Right lobe of liver (tissue), 6 donors: ENCODE measurements at regions not wholly inside any gene's neighbourhood (a gene's known extent, or its start where the extent isn't known, plus 50 kb on each side); places are given as distances from the start of the nearest gene placed in this dataset.
"Not testable (repeated sequence)": the region's sequence is repeated elsewhere in the genome, so short reads cannot be mapped to it uniquely, and the experiment has no call there.

ENCODE experiments used
- ATAC-seq, 4 donors: fragments of 200-7000 bp; cut with Tn5 transposase; one replicate each; pipeline ENCODE4 v1.9.1; 2020; ENCODE audit warnings: mild to moderate bottlenecking in 4 of 4, moderate library complexity in 4 of 4
- DNase-seq, 3 donors: peaks; one replicate each; pipeline ENCODE4 v3.0.0-alpha.2; 2020
- H3K27ac ChIP-seq, 3 donors: fragments of 200-600 bp; one replicate each; pipeline ENCODE4 v1.8.0; 2022
- H3K27me3 ChIP-seq, 2 donors: fragments of 200-600 bp; one replicate each; pipeline ENCODE4 v1.8.0; 2022
- H3K36me3 ChIP-seq, 4 donors: fragments of 200-600 bp; sonication (generic) in 1 of 4; one replicate each; pipeline versions ENCODE4 v1.5.1 to v1.8.0; 2017 to 2022; ENCODE audit warnings: control low read depth in 1 of 4
- H3K4me1 ChIP-seq, 4 donors: fragments of 200-600 bp; sonication (generic) in 1 of 4; one replicate each; pipeline versions ENCODE4 v1.5.1 to v1.8.0; 2017 to 2022; ENCODE audit warnings: control low read depth in 1 of 4
- H3K4me3 ChIP-seq, 3 donors: fragments of 200-600 bp; one replicate each; pipeline ENCODE4 v1.8.0; 2022
- H3K9me3 ChIP-seq, 4 donors: fragments of 200-600 bp; sonication (generic) in 1 of 4; one replicate each; pipeline versions ENCODE4 v1.5.1 to v1.8.0; 2017 to 2022; ENCODE audit warnings: control low read depth in 1 of 4
- POLR2A ChIP-seq: fragments of 450-650 bp; IDR thresholded peaks from one replicate; pipeline ENCODE4 v1.6.1; 2017; ENCODE audit warnings: antibody characterized with exemption, mild to moderate bottlenecking
- WGBS: methylation state at CpG from one replicate; pipeline ENCODE4 v1.1.6; 2018; ENCODE audit warnings: low coverage, low lambda C conversion rate; ENCODE audit not compliant: insufficient coverage; ENCODE audit errors: missing lambda C conversion rate; 5-methylcytosine and 5-hydroxymethylcytosine counted together
- intact Hi-C, 2 donors: fragments of 100-400 bp; cut with DNase I; formaldehyde crosslinking; loops; one replicate each; pipeline versions ENCODE4 v1.11.2 to v1.14.1; 2022
- TF ChIP-seq, protein P1 (sequence below), 4 donors: fragments of 200-600 bp in 3 of 4; fragments of 450-650 bp in 1 of 4; IDR thresholded peaks; one replicate each; pipeline versions ENCODE4 v1.5.1 to v1.8.0; 2016 to 2022; ENCODE audit warnings: antibody characterized with exemption in 4 of 4, mild to moderate bottlenecking in 2 of 4
- donor health status: DM: no; HTN: yes; CAD: no.
- donor health status: DM: no; HTN: no; CAD: no.
- donor health status: DM: no; HTN: no; CAD: no.
- donor health status: DM: no; HTN: yes; CAD: no.
- donor health status: DM: no; HTN: yes; CAD: no.

DNA sequence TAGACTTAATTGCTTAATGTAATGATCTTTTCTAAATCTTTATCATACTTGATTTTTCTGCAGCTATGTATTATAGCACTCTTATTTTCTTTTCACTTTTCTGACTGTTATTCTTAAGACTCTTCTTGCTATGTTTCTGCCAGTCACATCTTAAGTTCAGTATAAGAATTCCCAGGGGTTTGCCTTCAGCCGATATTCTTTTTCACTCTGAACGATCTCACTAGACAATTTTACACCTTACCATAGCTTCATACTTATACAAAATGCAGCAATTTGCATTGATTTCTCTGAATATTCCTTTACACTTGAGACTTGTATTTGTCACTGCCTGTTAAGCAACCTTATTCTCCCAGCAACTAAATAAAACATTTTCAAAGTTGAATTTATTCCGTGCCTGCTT lies 242.5 kb upstream of the OLFM3 start:
- Histone ChIP-seq H3K27ac (no peak overlapping the region), H3K4me1 (no peaks in the 10 kb centered on the region), H3K27me3 (peaks cover 0 to 3% of the 10 kb centered on the region in 2 donors), H3K36me3 (no peaks in the 10 kb centered on the region), H3K9me3 (no peaks in the 10 kb centered on the region), H3K4me3 (no peak overlapping the region)
- 51% methylated on average over 3 of the region's 3 CpGs for WGBS
- TF ChIP-seq, protein P1, sequence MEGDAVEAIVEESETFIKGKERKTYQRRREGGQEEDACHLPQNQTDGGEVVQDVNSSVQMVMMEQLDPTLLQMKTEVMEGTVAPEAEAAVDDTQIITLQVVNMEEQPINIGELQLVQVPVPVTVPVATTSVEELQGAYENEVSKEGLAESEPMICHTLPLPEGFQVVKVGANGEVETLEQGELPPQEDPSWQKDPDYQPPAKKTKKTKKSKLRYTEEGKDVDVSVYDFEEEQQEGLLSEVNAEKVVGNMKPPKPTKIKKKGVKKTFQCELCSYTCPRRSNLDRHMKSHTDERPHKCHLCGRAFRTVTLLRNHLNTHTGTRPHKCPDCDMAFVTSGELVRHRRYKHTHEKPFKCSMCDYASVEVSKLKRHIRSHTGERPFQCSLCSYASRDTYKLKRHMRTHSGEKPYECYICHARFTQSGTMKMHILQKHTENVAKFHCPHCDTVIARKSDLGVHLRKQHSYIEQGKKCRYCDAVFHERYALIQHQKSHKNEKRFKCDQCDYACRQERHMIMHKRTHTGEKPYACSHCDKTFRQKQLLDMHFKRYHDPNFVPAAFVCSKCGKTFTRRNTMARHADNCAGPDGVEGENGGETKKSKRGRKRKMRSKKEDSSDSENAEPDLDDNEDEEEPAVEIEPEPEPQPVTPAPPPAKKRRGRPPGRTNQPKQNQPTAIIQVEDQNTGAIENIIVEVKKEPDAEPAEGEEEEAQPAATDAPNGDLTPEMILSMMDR (IDR thresholded peaks at IDR 0.05) = no peak
- TF ChIP-seq POLR2A = no peak
- ATAC-seq (no peak), DNase-seq (no peak)
- intact Hi-C loops = no loop called here

DNA sequence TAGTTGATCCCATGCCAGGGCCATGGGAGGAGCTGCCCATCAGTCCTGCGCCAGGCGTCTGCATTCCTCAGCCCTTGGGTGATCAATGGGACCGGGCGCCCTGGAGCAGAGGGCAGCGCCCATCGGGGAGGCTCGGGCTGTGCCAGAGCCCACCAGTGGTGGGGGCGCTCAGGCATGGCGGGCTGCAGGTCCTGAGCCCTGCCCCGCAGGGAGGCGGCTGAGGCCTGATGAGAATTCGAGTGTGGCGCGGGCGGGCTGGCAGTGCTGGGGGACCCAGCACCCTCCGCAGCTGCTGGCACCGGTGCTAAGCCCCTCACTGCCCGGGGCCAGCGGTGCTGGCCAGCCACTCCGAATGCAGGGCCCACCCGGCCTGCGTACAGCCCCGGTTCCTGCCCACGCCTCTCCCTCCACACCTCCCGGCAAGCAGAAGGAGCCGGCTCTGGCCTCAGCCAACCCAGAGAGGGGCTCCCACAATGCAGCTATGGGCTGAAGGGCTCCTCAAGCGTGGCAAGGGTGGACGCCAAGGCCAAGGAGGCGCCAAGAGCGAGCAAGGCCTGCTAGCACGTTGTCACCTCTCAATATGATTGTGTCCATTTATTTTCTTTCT lies 238.1 kb upstream of the OLFM3 start:
- Histone ChIP-seq H3K9me3 (no peaks in the 10 kb centered on the region), H3K4me3 (no peak overlapping the region), H3K4me1 (no peaks in the 10 kb centered on the region), H3K27me3 (no peaks in the 10 kb centered on the region), H3K27ac (no peak overlapping the region), H3K36me3 (no peaks in the 10 kb centered on the region)
- no peak for ATAC-seq
- TF ChIP-seq, protein P1 (IDR thresholded peaks at IDR 0.05) = no peak
- TF ChIP-seq POLR2A = no peak
- 58% methylated on average over 3 of the region's 31 CpGs for WGBS
- intact Hi-C loops = no loop called here
- peak in 1 of 3 donors; percentile 14 for DNase-seq

DNA sequence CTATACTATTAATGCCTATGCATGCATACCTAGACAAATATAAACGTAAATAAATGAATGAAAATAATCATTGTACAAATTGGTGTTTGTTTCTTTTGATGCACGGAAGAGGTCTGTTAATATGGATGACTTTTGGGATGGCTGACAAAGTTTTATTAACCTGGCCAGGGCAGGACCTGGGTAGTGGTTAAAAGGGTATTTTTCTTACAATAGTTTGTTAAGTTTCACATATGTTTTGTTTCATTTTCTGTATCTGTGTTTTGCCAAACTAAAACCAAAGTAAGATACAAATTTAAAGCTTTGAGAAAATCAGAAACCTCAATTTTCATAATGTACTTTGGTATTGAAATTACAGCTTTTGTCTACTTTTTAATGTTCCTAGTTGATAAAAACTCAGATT lies 222.7 kb upstream of the OLFM3 start:
- intact Hi-C loops = no loop called here
- TF ChIP-seq, protein P1 (IDR thresholded peaks at IDR 0.05) = no peak
- TF ChIP-seq POLR2A = no peak
- Histone ChIP-seq H3K27me3 (no peaks in the 10 kb centered on the region), H3K4me3 (no peak overlapping the region), H3K27ac (no peak overlapping the region), H3K36me3 (no peaks in the 10 kb centered on the region), H3K4me1 (no peaks in the 10 kb centered on the region), H3K9me3 (no peaks in the 10 kb centered on the region)
- DNase-seq = no peak
- ATAC-seq = no peak
- WGBS = 33% methylated on average over 2 of the region's 2 CpGs

DNA sequence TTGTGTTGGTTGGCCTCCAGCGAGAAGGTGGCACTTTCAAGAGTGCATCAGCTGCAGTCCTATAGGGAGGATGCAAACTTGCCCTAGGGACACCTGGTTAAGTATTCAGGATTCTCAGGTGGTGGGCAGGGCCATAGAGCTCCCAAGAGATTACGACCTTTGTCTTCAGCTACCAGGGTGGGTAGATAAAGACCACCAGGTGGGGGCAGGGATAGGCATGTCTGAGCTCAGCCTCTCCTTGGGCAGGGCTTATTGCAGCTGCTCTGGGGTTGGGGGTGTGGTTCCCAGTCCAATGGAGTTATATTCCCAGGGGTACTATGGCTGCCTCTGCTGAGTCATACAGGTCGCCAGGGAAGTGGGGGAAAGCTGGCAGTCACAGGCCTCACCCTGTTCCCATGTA lies 214.2 kb upstream of the OLFM3 start:
- H3K36me3 ChIP-seq, DNase-seq, H3K27ac ChIP-seq, H3K4me3 ChIP-seq, intact Hi-C loops, H3K9me3 ChIP-seq, H3K4me1 ChIP-seq, ATAC-seq, H3K27me3 ChIP-seq: not testable (repeated sequence)
- 86% methylated on average over 1 of the region's 3 CpGs for WGBS

DNA sequence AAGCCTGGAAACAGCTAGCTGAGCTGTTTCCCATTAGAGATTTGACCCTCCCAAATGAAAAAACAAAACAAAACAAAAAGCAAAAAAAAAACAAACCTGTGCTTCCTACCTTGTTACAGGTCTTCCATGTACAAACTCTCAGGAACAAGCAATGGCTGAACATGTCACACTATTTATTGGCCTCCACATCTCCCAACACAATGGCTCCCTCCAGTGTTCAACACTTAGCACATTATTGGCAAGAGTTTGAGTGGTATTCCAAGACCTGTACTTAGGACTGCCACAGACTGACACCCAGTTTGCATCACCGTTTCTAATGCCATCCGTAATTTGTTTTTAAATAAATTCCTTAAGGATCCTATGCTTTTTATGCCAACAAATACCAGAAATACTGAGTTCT lies 195.0 kb upstream of the OLFM3 start:
- no peak for DNase-seq
- intact Hi-C loops = no loop called here
- no peak overlapping the region for H3K27ac ChIP-seq
- no peaks in the 10 kb centered on the region for H3K9me3 ChIP-seq
- no peaks in the 10 kb centered on the region for H3K36me3 ChIP-seq
- no peaks in the 10 kb centered on the region for H3K4me1 ChIP-seq
- 10% methylated on average over 2 of the region's 2 CpGs for WGBS
- no peak overlapping the region for H3K4me3 ChIP-seq
- ATAC-seq = peak; percentile 59 to 76 (median 64)
- TF ChIP-seq, protein P1 (IDR thresholded peaks at IDR 0.05) = peak in 3 of 4 donors; percentile 8 to 46 (median 31)
- no peak for TF ChIP-seq POLR2A
- no peaks in the 10 kb centered on the region for H3K27me3 ChIP-seq
